Subcutaneous abdominal adipose tissue (tissue), 5 donors: ENCODE measurements at regions not wholly inside any gene's neighbourhood (a gene's known extent, or its start where the extent isn't known, plus 50 kb on each side); places are given as distances from the start of the nearest gene placed in this dataset.

ENCODE experiments used
- H3K27ac ChIP-seq: one replicate; pipeline ENCODE4 v1.7.0; 2013; ENCODE audit warnings: low read depth, mild to moderate bottlenecking, inconsistent platforms, low read length, moderate library complexity
- H3K27me3 ChIP-seq, 5 donors: one replicate each; pipeline ENCODE4 v1.7.0; 2013; ENCODE audit warnings: low read length in 5 of 5, inconsistent platforms in 1 of 5; ENCODE audit not compliant: control insufficient read depth in 5 of 5, insufficient read depth in 4 of 5
- H3K36me3 ChIP-seq, 5 donors: one replicate each; pipeline ENCODE4 v1.7.0; 2013; ENCODE audit warnings: low read length in 5 of 5; ENCODE audit not compliant: control insufficient read depth in 5 of 5, insufficient read depth in 5 of 5
- H3K4me1 ChIP-seq, 5 donors: one replicate each; pipeline ENCODE4 v1.7.0; 2013; ENCODE audit warnings: low read length in 5 of 5, mild to moderate bottlenecking in 3 of 5, moderate library complexity in 1 of 5; ENCODE audit not compliant: control insufficient read depth in 5 of 5, insufficient read depth in 5 of 5
- H3K4me3 ChIP-seq, 5 donors: one replicate each; pipeline ENCODE4 v1.7.0; 2013; ENCODE audit warnings: low read length in 5 of 5, low read depth in 1 of 5
- H3K9ac ChIP-seq, 5 donors: one replicate each; pipeline ENCODE4 v1.7.0; 2013; ENCODE audit warnings: low read length in 5 of 5, mild to moderate bottlenecking in 4 of 5, moderate library complexity in 3 of 5
- H3K9me3 ChIP-seq, 5 donors: one replicate each; pipeline ENCODE4 v1.7.0; 2013; ENCODE audit warnings: low read length in 5 of 5; ENCODE audit not compliant: control insufficient read depth in 5 of 5
- donor health status: healthy.
- donor health status: healthy.
- donor health status: healthy.
- donor health status: healthy.
- donor health status: healthy.

DNA sequence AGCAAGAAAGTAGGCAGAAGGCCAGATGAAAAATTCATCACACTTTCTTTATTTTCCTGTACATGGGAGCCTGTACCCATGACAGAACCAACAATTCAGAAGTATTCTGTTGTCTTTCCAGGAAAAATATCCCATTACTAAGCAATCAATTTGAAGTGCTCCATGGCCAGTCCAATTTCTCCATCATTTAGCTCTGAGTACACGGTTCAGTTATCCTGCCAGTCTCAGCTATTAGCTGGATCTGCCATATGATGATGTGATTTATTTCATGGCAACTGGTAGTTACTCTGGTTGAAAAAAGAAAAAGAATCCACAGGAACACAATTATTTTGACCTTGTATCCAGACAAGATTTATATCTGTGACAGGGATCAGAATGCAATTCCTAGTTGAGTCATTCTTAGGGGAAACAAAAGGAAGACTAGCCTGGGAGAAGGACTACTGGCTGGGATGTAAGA lies 70.6 kb upstream of the GORAB start:
- H3K4me3 ChIP-seq: no peak overlapping the region
- no peaks in the 10 kb centered on the region for H3K27me3 ChIP-seq
- no peaks in the 10 kb centered on the region for H3K36me3 ChIP-seq
- H3K4me1 ChIP-seq: peaks cover 0 to 2% (median 0%) of the 10 kb centered on the region in 5 donors
- H3K9me3 ChIP-seq: peaks cover 0 to 4% (median 0%) of the 10 kb centered on the region in 5 donors
- no peak overlapping the region for H3K9ac ChIP-seq
- no peak overlapping the region for H3K27ac ChIP-seq

DNA sequence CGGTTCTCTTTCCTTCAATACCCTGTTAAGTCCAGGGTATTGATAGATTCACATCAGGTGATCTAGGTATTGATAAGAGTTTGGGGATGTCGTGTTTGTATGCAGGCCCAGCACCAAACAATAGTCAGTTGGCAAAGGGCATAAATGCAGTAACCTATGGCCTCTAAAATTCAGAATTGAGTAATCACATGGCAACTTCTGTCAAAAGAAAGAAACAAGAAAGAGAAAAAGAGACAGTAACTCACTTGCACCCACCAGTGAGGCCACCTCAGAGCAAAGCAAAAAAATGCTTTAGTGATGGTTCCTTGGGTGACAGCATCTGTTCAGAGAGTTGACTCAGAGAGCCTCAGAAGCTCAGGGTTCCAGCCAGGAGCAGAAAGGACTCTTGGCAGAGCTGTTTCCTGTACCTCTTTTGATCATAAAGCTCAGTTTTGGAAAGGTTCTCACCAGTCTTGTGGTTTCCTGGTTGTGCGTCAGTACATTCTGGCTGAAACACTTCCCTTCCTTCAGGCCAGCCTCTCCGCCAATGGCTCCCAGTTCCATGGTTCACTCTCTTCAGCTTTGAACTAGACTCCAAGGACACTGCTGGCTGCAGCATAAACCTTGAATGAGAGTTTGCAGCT lies 70.1 kb upstream of the GORAB start:
- Histone ChIP-seq H3K36me3 (no peaks in the 10 kb centered on the region), H3K27me3 (no peaks in the 10 kb centered on the region), H3K27ac (no peak overlapping the region), H3K9ac (no peak overlapping the region), H3K9me3 (peaks cover 0 to 4% (median 0%) of the 10 kb centered on the region in 5 donors), H3K4me3 (no peak overlapping the region), H3K4me1 (peaks cover 0 to 2% (median 0%) of the 10 kb centered on the region in 5 donors)

DNA sequence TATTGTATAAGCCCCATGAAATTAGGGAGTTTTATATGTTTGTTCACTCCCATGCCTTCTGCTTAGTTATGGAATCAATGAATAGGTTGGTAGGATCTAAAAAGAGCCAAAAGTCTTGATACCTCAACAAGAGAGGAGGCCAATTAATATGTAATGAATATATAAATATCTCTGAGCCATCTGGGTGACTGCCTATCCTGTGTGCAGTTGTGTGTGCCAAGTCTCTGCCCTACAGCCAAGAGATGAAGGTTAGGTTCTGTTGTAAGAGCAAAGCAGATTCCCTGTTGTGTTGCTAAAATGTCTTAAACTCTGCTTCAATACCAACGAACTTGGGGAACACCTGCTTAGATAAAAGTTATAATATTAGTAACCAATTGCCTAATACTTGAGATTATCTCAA lies 61.8 kb upstream of the GORAB start:
- Histone ChIP-seq H3K27me3 (no peaks in the 10 kb centered on the region), H3K4me3 (no peak overlapping the region), H3K27ac (no peak overlapping the region), H3K36me3 (no peaks in the 10 kb centered on the region), H3K9me3 (no peaks in the 10 kb centered on the region), H3K9ac (no peak overlapping the region), H3K4me1 (no peaks in the 10 kb centered on the region)

DNA sequence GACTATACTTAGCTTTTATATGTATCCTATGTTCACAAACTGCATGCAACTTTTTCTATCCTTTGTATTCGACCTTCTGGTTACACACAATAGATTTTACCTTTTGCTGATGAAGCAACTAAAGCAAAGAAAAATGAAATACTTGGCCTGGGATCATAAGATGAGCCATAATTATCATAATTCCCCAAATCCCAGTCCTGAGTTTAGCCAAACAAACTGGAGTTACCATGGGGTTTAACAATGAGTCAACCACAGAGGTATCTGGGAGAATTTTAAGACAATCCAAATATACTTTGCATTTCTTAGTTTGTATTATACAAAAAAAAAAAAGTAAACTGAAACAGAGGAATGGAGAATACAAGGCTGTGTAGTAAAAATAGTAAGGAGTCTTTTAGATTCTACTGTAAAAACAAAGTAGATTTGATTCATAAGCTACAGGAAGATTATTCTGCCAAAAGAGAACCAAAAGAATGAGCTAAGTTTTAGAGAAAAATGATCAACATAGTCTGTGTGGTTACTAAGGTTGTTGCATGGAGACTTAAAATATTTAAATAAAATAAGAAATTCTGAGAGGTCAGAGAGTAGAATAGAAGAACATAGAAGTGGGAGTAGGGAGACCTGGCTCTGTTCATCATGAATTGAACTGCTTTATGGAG lies 60.4 kb upstream of the GORAB start:
- H3K27me3 ChIP-seq: no peaks in the 10 kb centered on the region
- H3K9me3 ChIP-seq: no peaks in the 10 kb centered on the region
- no peak overlapping the region for H3K27ac ChIP-seq
- H3K4me1 ChIP-seq: no peaks in the 10 kb centered on the region
- no peak overlapping the region for H3K9ac ChIP-seq
- no peaks in the 10 kb centered on the region for H3K36me3 ChIP-seq
- no peak overlapping the region for H3K4me3 ChIP-seq

DNA sequence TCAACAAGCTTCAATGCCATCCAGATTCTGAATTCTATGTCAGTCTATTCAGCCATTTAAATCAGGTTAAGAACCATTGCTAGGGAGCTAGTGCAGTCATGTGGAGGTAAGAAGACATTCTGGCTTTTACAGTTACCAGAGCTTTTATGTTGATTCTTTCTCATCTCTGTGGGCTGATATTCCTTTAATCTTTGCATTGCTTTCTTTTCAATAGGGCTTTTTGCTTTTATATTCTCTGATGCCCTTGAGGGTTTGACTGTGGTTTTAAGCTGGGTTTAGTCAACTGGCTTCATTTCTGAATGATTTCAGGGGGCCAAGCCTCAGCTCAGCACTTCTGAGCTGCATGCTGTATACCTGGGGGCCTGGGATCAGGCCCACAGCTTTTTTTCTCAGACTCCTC lies 51.0 kb upstream of the GORAB start:
- Histone ChIP-seq H3K9ac (no peak overlapping the region), H3K9me3 (peaks cover 0 to 4% (median 0%) of the 10 kb centered on the region in 5 donors)

More for the DNA sequence above, 51.0 kb upstream of the GORAB start:
- Histone ChIP-seq H3K27me3 (no peaks in the 10 kb centered on the region), H3K36me3 (no peaks in the 10 kb centered on the region), H3K27ac (no peak overlapping the region), H3K4me1 (no peaks in the 10 kb centered on the region), H3K4me3 (no peak overlapping the region)
